CD8-positive, alpha-beta memory T cell (primary cell): ENCODE measurements at regions not wholly inside any gene's neighbourhood (a gene's known extent, or its start where the extent isn't known, plus 50 kb on each side); places are given as distances from the start of the nearest gene placed in this dataset.
"Not testable (repeated sequence)": the region's sequence is repeated elsewhere in the genome, so short reads cannot be mapped to it uniquely, and the experiment has no call there.

Source experiments
- CTCF ChIA-PET: fragments of 350-600 bp; sonication (Branson Sonifier 250); formaldehyde crosslinking; loops from one replicate; lab custom pipeline; 2021; ENCODE audit warnings: antibody characterized with exemption; lab: Charles Lee
- POLR2A ChIA-PET: fragments of 350-600 bp; sonication (Branson Sonifier 250); formaldehyde crosslinking; loops from one replicate; lab custom pipeline; 2021; ENCODE audit warnings: antibody characterized with exemption; lab: Charles Lee
- DNase-seq, 5 donors: peaks; one replicate each; pipeline versions ENCODE4 v3.0.0 to v3.0.0-alpha.2; 2020 to 2022; ENCODE audit warnings: mixed read lengths in 1 of 5
- H3K27ac ChIP-seq: one replicate; pipeline ENCODE4 v1.7.0; 2013; ENCODE audit warnings: low read depth, mild to moderate bottlenecking, low read length, moderate library complexity
- H3K27me3 ChIP-seq: 2 replicates; pipeline ENCODE4 v1.7.0; 2013; ENCODE audit warnings: low read length, mild to moderate bottlenecking; ENCODE audit not compliant: insufficient read depth, poor library complexity, severe bottlenecking
- H3K36me3 ChIP-seq: 2 replicates; pipeline ENCODE4 v1.7.0; 2013; ENCODE audit warnings: mild to moderate bottlenecking, low read length, moderate library complexity; ENCODE audit not compliant: insufficient read depth
- H3K4me1 ChIP-seq: 2 replicates; pipeline ENCODE4 v1.7.0; 2013; ENCODE audit warnings: mild to moderate bottlenecking, low read length, moderate library complexity; ENCODE audit not compliant: insufficient read depth
- H3K4me3 ChIP-seq: 2 replicates; pipeline ENCODE4 v1.7.0; 2013; ENCODE audit warnings: mild to moderate bottlenecking, low read length
- H3K9me3 ChIP-seq: 2 replicates; pipeline ENCODE4 v1.7.0; 2013; ENCODE audit warnings: mild to moderate bottlenecking, low read length
- H3K27ac Mint-ChIP-seq, 8 donors: one replicate each; pipeline ENCODE4 v1.8.0; 2020 to 2021; ENCODE audit warnings: mixed read lengths in 8 of 8, mild to moderate bottlenecking in 6 of 8, inconsistent platforms in 3 of 8, moderate library complexity in 3 of 8
- H3K27me3 Mint-ChIP-seq, 2 donors: one replicate each; pipeline ENCODE4 v1.8.0; 2020 to 2021; ENCODE audit warnings: mixed read lengths in 2 of 2, mild to moderate bottlenecking in 1 of 2, moderate library complexity in 1 of 2
- H3K36me3 Mint-ChIP-seq, 3 donors: one replicate each; pipeline ENCODE4 v1.8.0; 2020 to 2021; ENCODE audit warnings: mixed read lengths in 3 of 3, inconsistent platforms in 1 of 3, mild to moderate bottlenecking in 1 of 3
- H3K4me1 Mint-ChIP-seq, 3 donors: one replicate each; pipeline ENCODE4 v1.8.0; 2020 to 2021; ENCODE audit warnings: mixed read lengths in 3 of 3, inconsistent platforms in 1 of 3, mild to moderate bottlenecking in 1 of 3
- H3K4me3 Mint-ChIP-seq, 7 donors: one replicate each; pipeline ENCODE4 v1.8.0; 2020 to 2021; ENCODE audit warnings: mixed read lengths in 7 of 7, mild to moderate bottlenecking in 6 of 7, moderate library complexity in 4 of 7, inconsistent platforms in 2 of 7
- H3K9me3 Mint-ChIP-seq, 5 donors: one replicate each; pipeline ENCODE4 v1.8.0; 2020 to 2022; ENCODE audit warnings: mixed read lengths in 5 of 5, mild to moderate bottlenecking in 3 of 5, moderate library complexity in 2 of 5, inconsistent platforms in 1 of 5

DNA sequence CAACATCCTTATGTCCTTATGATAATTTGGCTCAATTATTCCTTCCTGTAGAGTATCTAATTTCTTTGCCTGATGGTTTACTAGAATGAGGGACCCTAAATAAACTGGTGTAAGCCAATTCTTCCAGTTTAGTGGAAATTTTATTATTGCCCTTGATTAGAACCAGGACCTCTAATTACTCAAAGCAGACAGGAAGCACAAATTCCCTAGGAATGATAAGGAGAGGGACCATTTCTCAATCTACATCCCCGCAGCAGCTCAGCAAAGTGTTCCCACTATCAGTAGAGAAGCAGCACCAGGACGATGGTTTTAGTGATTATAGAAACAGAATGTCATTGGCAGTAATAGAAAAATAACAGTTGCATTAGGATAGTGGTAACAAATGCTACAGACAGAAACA lies 97.1 kb downstream of the PLPPR4 start:
- Mint-ChIP-seq H3K36me3 (no peaks in the 10 kb centered on the region), H3K27me3 (peaks cover 0 to 4% of the 10 kb centered on the region in 2 donors), H3K4me1 (no peaks in the 10 kb centered on the region), H3K9me3 (peaks cover 0 to 2% (median 0%) of the 10 kb centered on the region in 5 donors), H3K27ac (no peak overlapping the region), H3K4me3 (no peak overlapping the region)
- H3K9me3 ChIP-seq: no peaks in the 10 kb centered on the region
- no peaks in the 10 kb centered on the region for H3K36me3 ChIP-seq
- ChIA-PET CTCF (no interaction called here), POLR2A (no interaction called here)
- DNase-seq: no peak
- H3K27me3 ChIP-seq: no peaks in the 10 kb centered on the region
- H3K4me1 ChIP-seq: no peaks in the 10 kb centered on the region
- H3K4me3 ChIP-seq: no peak overlapping the region
- no peak overlapping the region for H3K27ac ChIP-seq

DNA sequence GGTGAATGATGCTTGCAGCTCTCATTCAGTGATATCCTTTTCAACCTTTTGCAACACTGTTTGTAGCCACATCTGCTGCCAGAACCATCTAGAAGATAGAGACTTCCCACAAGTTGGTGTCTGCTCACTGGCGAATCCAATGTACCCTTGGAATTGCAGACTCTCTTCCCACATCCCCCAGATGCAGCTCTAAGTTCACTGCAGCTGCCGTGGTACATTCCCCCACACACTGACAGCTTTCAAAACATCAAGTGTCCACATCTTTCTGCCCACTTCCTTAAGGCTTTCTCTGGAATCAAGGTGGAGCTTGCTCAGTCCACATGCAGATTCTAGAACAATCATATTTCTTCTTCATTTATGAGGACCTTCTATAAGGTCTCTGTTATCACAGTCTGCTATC lies 99.2 kb downstream of the PLPPR4 start:
- ChIA-PET POLR2A (no interaction called here), CTCF (no interaction called here)
- no peaks in the 10 kb centered on the region for H3K27me3 ChIP-seq
- peaks cover 0 to 3% (median 0%) of the 10 kb centered on the region in 5 donors for H3K9me3 Mint-ChIP-seq
- H3K36me3 ChIP-seq: no peaks in the 10 kb centered on the region
- no peak overlapping the region for H3K27ac Mint-ChIP-seq
- no peaks in the 10 kb centered on the region for H3K4me1 Mint-ChIP-seq
- H3K9me3 ChIP-seq: no peaks in the 10 kb centered on the region
- H3K4me3 Mint-ChIP-seq: no peak overlapping the region
- no peaks in the 10 kb centered on the region for H3K4me1 ChIP-seq
- DNase-seq: no peak
- H3K36me3 Mint-ChIP-seq: no peaks in the 10 kb centered on the region
- H3K4me3 ChIP-seq: no peak overlapping the region
- peaks cover 0 to 4% of the 10 kb centered on the region in 2 donors for H3K27me3 Mint-ChIP-seq
- H3K27ac ChIP-seq: no peak overlapping the region

DNA sequence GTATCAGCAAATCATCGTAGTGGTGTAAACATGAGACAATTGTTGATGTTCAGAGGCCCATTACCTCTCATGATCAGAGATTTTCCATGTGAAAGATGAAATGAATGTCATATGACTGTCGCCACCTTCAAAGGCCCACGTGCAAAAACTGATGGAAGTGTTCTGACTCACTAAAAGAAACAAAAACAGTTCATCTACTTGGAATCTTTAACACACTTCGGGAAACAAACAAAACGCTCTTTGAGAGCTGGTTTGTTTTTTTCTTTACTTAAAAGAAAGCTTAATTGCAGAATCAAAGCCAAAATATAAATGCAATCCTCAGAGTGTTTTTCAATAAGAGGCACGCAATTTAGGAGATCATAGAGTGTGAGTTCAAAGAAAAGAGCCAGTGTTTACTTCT lies 100.8 kb downstream of the PLPPR4 start:
- Histone ChIP-seq H3K4me1 (no peaks in the 10 kb centered on the region), H3K9me3 (no peaks in the 10 kb centered on the region), H3K27ac (no peak overlapping the region), H3K4me3 (no peak overlapping the region), H3K27me3 (no peaks in the 10 kb centered on the region), H3K36me3 (no peaks in the 10 kb centered on the region)
- H3K27ac Mint-ChIP-seq: no peak overlapping the region
- peaks cover 0 to 3% (median 0%) of the 10 kb centered on the region in 5 donors for H3K9me3 Mint-ChIP-seq
- no peaks in the 10 kb centered on the region for H3K4me1 Mint-ChIP-seq
- H3K4me3 Mint-ChIP-seq: no peak overlapping the region
- ChIA-PET POLR2A (no interaction called here), CTCF (no interaction called here)
- H3K36me3 Mint-ChIP-seq: no peaks in the 10 kb centered on the region
- peaks cover 0 to 2% of the 10 kb centered on the region in 2 donors for H3K27me3 Mint-ChIP-seq
- DNase-seq: no peak

DNA sequence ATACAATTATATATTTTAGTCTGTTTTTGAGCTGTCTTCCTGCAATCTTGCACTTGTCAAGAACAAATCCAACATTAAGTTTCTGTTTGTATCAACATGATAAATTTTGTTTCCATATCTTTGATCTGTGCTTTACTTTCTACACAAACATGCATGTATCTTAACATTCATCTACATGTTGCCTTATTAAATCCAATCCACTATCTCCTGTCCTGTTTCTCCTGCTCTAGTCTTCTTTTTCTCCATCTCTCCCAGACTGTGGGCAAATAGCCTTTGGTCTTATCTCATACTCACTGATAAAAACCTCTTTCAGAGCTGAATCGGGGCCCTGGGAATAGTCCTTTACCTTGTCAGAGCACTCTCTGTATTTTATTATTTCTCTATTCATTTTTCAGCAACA lies 101.3 kb downstream of the PLPPR4 start:
- Histone ChIP-seq H3K27ac (no peak overlapping the region), H3K4me3 (no peak overlapping the region), H3K9me3 (no peaks in the 10 kb centered on the region), H3K4me1 (no peaks in the 10 kb centered on the region), H3K27me3 (no peaks in the 10 kb centered on the region), H3K36me3 (no peaks in the 10 kb centered on the region)
- Mint-ChIP-seq H3K4me3 (no peak overlapping the region), H3K27me3 (no peaks in the 10 kb centered on the region), H3K4me1 (no peaks in the 10 kb centered on the region), H3K27ac (no peak overlapping the region), H3K9me3 (peaks cover 0 to 3% (median 0%) of the 10 kb centered on the region in 5 donors), H3K36me3 (no peaks in the 10 kb centered on the region)
- DNase-seq: no peak
- POLR2A ChIA-PET: no interaction called here
- CTCF ChIA-PET: no interaction called here

DNA sequence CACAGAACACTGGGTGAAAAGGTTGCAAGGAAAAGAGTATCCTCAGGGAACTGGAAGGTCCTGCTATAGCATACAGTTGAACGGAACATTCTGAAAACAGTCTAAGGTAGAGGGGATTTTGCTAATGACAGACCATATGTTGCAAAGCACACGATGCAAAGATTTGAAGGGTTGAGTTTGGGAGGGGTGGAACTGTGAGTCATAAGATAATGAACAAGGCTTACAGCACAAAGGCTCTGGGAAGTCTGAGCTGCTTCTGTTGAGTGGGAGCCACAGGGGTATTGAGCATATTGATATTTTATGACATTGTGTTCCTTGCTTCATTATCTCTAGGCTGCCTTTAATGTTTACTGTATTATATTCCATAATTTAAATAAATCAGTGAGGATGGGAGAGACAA lies 104.9 kb downstream of the PLPPR4 start:
- Mint-ChIP-seq H3K36me3 (no peaks in the 10 kb centered on the region), H3K27me3 (peaks cover 0 to 2% of the 10 kb centered on the region in 2 donors), H3K4me1 (peaks cover 0 to 6% (median 0%) of the 10 kb centered on the region in 3 donors), H3K27ac (no peak overlapping the region), H3K4me3 (no peak overlapping the region), H3K9me3 (peaks cover 0 to 3% (median 0%) of the 10 kb centered on the region in 5 donors)
- H3K4me1 ChIP-seq: no peaks in the 10 kb centered on the region
- ChIA-PET POLR2A (no interaction called here), CTCF (no interaction called here)
- H3K9me3 ChIP-seq: no peaks in the 10 kb centered on the region
- no peak for DNase-seq
- no peaks in the 10 kb centered on the region for H3K27me3 ChIP-seq
- H3K27ac ChIP-seq: no peak overlapping the region
- H3K4me3 ChIP-seq: no peak overlapping the region
- no peaks in the 10 kb centered on the region for H3K36me3 ChIP-seq

DNA sequence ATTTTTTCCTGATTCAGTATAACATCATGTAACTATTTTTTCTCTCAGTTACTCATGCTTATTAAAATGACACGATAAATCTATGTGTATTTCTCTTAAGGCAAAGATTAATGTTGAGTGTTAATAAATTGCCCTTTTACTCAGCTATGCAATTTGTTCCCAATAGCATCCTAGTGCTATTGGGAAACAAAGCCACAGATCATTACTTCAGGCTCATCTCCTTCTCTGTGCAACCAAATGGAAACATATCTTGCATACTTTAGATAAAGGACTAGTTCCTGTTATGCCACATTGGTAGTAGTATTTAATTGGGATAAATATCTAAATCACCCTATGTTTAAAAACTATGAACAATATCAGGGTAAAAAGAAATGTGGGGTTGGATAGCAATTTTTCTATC lies 106.2 kb downstream of the PLPPR4 start:
- DNase-seq: no peak
- H3K9me3 Mint-ChIP-seq: peaks cover 0 to 3% (median 0%) of the 10 kb centered on the region in 5 donors
- H3K4me3 ChIP-seq: no peak overlapping the region
- no peaks in the 10 kb centered on the region for H3K9me3 ChIP-seq
- ChIA-PET POLR2A (no interaction called here), CTCF (no interaction called here)
- H3K4me1 ChIP-seq: no peaks in the 10 kb centered on the region
- no peak overlapping the region for H3K27ac Mint-ChIP-seq
- no peaks in the 10 kb centered on the region for H3K36me3 Mint-ChIP-seq
- H3K27ac ChIP-seq: no peak overlapping the region
- H3K27me3 ChIP-seq: no peaks in the 10 kb centered on the region
- H3K36me3 ChIP-seq: no peaks in the 10 kb centered on the region
- no peak overlapping the region for H3K4me3 Mint-ChIP-seq
- peaks cover 0 to 2% of the 10 kb centered on the region in 2 donors for H3K27me3 Mint-ChIP-seq
- H3K4me1 Mint-ChIP-seq: peaks cover 0 to 7% (median 0%) of the 10 kb centered on the region in 3 donors

DNA sequence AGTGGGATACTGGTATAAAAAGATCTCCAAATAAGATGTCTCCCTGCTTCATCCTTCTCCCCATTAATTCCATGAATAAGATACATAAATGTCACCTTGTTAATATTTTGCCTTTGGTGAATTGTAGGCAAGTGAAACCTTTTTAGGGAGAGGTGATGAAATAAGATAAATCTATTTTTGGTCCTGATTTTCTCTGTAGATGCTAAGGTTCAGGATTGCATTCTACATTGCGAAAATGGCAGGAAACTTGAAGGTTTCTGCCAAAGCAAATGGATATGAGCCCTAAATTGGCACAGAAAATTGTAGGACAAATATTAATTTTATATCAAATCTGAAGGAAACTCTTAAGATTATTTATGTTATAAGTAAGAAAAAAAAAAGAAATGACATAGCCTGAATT lies 107.1 kb downstream of the PLPPR4 start:
- Histone ChIP-seq H3K27ac (no peak overlapping the region), H3K27me3 (no peaks in the 10 kb centered on the region), H3K4me1 (no peaks in the 10 kb centered on the region), H3K9me3 (no peaks in the 10 kb centered on the region), H3K4me3 (no peak overlapping the region), H3K36me3 (no peaks in the 10 kb centered on the region)
- peaks cover 0 to 7% (median 0%) of the 10 kb centered on the region in 3 donors for H3K4me1 Mint-ChIP-seq
- POLR2A ChIA-PET: no interaction called here
- CTCF ChIA-PET: no interaction called here
- no peaks in the 10 kb centered on the region for H3K36me3 Mint-ChIP-seq
- H3K9me3 Mint-ChIP-seq: peaks cover 0 to 3% (median 0%) of the 10 kb centered on the region in 5 donors
- H3K27me3 Mint-ChIP-seq: peaks cover 0 to 2% of the 10 kb centered on the region in 2 donors
- no peak for DNase-seq
- H3K4me3 Mint-ChIP-seq: no peak overlapping the region
- H3K27ac Mint-ChIP-seq: no peak overlapping the region

DNA sequence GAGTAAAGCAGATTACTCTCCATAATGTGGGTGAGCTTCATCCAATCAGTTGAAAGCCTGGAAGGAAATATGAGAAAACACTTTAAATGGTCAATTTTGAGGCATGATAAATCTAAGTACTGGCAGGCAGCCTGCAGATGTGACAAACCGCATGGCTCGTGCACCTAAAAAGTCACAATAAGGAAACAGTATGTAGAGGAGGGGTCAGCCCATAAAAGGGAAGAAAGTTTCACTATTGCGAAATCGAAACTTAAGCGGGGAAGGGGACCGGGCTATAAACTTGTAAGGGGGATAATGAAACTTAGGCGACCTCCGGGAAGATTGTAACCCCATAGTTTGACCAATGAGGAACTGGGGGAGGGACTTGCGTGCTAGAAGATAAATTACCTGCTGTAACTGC lies 109.8 kb downstream of the PLPPR4 start:
- peaks cover 0 to 7% (median 0%) of the 10 kb centered on the region in 3 donors for H3K4me1 Mint-ChIP-seq
- CTCF ChIA-PET: no interaction called here
- no peaks in the 10 kb centered on the region for H3K36me3 Mint-ChIP-seq
- Histone ChIP-seq H3K27ac (no peak overlapping the region), H3K27me3 (no peaks in the 10 kb centered on the region), H3K9me3 (no peaks in the 10 kb centered on the region), H3K4me3 (no peak overlapping the region), H3K4me1 (no peaks in the 10 kb centered on the region), H3K36me3 (no peaks in the 10 kb centered on the region)
- no peak overlapping the region for H3K27ac Mint-ChIP-seq
- no peak for DNase-seq
- peak overlapping the region in 2 of 7 donors; percentile 9 to 33 for H3K4me3 Mint-ChIP-seq
- POLR2A ChIA-PET: no interaction called here
- H3K27me3 Mint-ChIP-seq: peaks cover 0 to 2% of the 10 kb centered on the region in 2 donors
- no peaks in the 10 kb centered on the region for H3K9me3 Mint-ChIP-seq

DNA sequence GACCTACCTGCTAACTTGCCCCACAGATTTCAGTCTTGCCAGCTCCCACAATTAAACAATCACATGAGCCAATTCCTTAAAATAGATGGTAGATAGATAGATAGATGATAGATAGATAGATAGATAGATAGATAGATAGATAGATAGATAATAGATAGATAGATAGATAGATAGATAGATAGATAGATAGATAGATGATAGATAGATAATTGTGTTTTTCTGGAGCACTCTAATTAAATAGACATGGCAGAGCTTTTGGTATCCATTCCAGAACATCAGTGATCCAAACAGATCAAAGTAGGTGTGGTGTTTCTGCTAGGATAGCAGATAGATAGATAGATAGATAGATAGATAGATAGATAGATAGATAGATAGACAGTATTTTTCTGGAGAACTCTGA lies 110.4 kb downstream of the PLPPR4 start:
- H3K27me3 Mint-ChIP-seq, H3K4me3 ChIP-seq, H3K4me1 Mint-ChIP-seq, H3K36me3 ChIP-seq, DNase-seq, CTCF ChIA-PET, H3K9me3 ChIP-seq, POLR2A ChIA-PET, H3K36me3 Mint-ChIP-seq, H3K4me1 ChIP-seq, H3K9me3 Mint-ChIP-seq, H3K4me3 Mint-ChIP-seq, H3K27ac Mint-ChIP-seq, H3K27ac ChIP-seq, H3K27me3 ChIP-seq: not testable (repeated sequence)
